Astrocyte of the cerebellum (primary cell): ENCODE measurements at regions not wholly inside any gene's neighbourhood (a gene's known extent, or its start where the extent isn't known, plus 50 kb on each side); places are given as distances from the start of the nearest gene placed in this dataset.

Source experiments
- DNase-seq: peaks from one replicate; pipeline ENCODE4 v3.0.0-alpha.2; 2011; ENCODE audit warnings: low read depth
- H3K4me3 ChIP-seq: 2 replicates; pipeline ENCODE4 v1.5.1; 2011; ENCODE audit warnings: mild to moderate bottlenecking, low read depth, low read length, moderate library complexity
- CTCF ChIP-seq: IDR thresholded peaks from 2 replicates; pipeline ENCODE4 v1.5.1; 2012; ENCODE audit warnings: low read length, low read depth, moderate library complexity, mild to moderate bottlenecking; ENCODE audit errors: missing control alignments
- in situ Hi-C: cut with HindIII; loops from 2 replicates; pipeline ENCODE4 v1.10.0; 2017; ENCODE audit warnings: low sequenced_read_pairs

GRCh38 chr21:38875694-38876492 lies 70.2 kb downstream of the ETS2 start:
- no peak for TF ChIP-seq CTCF
- no peak overlapping the region for H3K4me3 ChIP-seq
- in situ Hi-C loops, result no loop called here
- no peak for DNase-seq
